HCT116 (cell line): ENCODE measurements at regions not wholly inside any gene's neighbourhood (a gene's known extent, or its start where the extent isn't known, plus 50 kb on each side); places are given as distances from the start of the nearest gene placed in this dataset.

ENCODE experiments used
- ATAC-seq: fragments of 200-7000 bp; cut with Tn5 transposase; 2 replicates; pipeline ENCODE4 v1.9.1; 2020; ENCODE audit warnings: mild to moderate bottlenecking, moderate library complexity
- BruUV-seq: library from RNA; stranded (reverse); fragments of 400-500 nt; replicated peaks from 2 replicates; lab custom pipeline; 2021; lab: Mats Ljungman, UMichigan
- CTCF ChIA-PET: fragments of 300-600 bp; sonication (Branson Sonifier 250); formaldehyde crosslinking; loops from one replicate; lab custom pipeline; 2021; ENCODE audit warnings: antibody characterized with exemption; lab: Charles Lee
- POLR2A ChIA-PET: fragments of 300-600, 350-600 bp; sonication (Branson Sonifier 250); formaldehyde crosslinking; loops from one replicate; lab custom pipeline; 2021; ENCODE audit warnings: antibody characterized with exemption; lab: Charles Lee
- RAD21 ChIA-PET, 2 experiments: fragments of 300-600 bp; sonication (Branson Sonifier 250); formaldehyde crosslinking; loops; one replicate each; lab custom pipeline; 2023; ENCODE audit warnings: low total read pairs in 2 of 2; ENCODE audit not compliant: uncharacterized antibody in 2 of 2, unreplicated experiment in 2 of 2, low non-redundant PET in 1 of 2; lab: Charles Lee
- DNase-seq: peaks from one replicate; pipeline ENCODE4 v3.0.0-alpha.2; 2010; ENCODE audit warnings: low read depth, low spot score
- H2AFZ ChIP-seq: fragments of 200-600 bp; shearing (Covaris generic), sonication (generic); 2 replicates; pipeline ENCODE4 v1.6.1; 2017; ENCODE audit warnings: low read depth, mixed run types, mixed read lengths, antibody characterized with exemption, low read length; ENCODE audit not compliant: poor library complexity, severe bottlenecking
- H3K27ac ChIP-seq: 2 replicates; pipeline ENCODE4 v1.5.1; 2012; ENCODE audit warnings: low read depth, low read length
- H3K27me3 ChIP-seq: fragments of 200-600 bp; sonication (generic); 2 replicates; pipeline ENCODE4 v1.6.1; 2016; ENCODE audit warnings: mixed run types, low read length, mixed read lengths; ENCODE audit not compliant: insufficient read depth
- H3K36me3 ChIP-seq, 2 experiments: fragments of 200-500 bp in 1 of 2; fragments of 200-600 bp in 1 of 2; sonication (Bioruptor generic) in 1 of 2; sonication (generic) in 1 of 2; 2 replicates each; pipeline versions ENCODE4 v1.5.1 to v1.6.1; 2014 to 2016; ENCODE audit warnings: low read length in 2 of 2, inconsistent platforms in 1 of 2, mixed read lengths in 1 of 2, mixed run types in 1 of 2; ENCODE audit not compliant: insufficient read depth in 2 of 2, control insufficient read depth in 1 of 2
- H3K4me1 ChIP-seq, 2 experiments: fragments of 200-600 bp in 1 of 2; sonication (generic) in 1 of 2; 2 replicates each; pipeline versions ENCODE4 v1.5.1 to v1.6.1; 2012 to 2017; ENCODE audit warnings: low read length in 2 of 2, inconsistent platforms in 1 of 2, mild to moderate bottlenecking in 1 of 2, mixed read lengths in 1 of 2, mixed run types in 1 of 2, moderate library complexity in 1 of 2; ENCODE audit not compliant: insufficient read depth in 2 of 2, control insufficient read depth in 1 of 2
- H3K4me2 ChIP-seq: fragments of 200-600 bp; sonication (generic); 2 replicates; pipeline ENCODE4 v1.6.1; 2017; ENCODE audit warnings: mixed run types, low read length, mixed read lengths
- H3K4me3 ChIP-seq, 2 experiments: fragments of 200-600 bp in 1 of 2; sonication (generic) in 1 of 2; replicated peaks in 1 of 2; 2 replicates each; pipeline ENCODE4 v1.5.1; 2011 to 2016; ENCODE audit warnings: low read length in 2 of 2, control low read depth in 1 of 2, low read depth in 1 of 2, mild to moderate bottlenecking in 1 of 2, mixed read lengths in 1 of 2, mixed run types in 1 of 2
- H3K79me2 ChIP-seq: fragments of 200-600 bp; sonication (generic); 2 replicates; pipeline ENCODE4 v1.6.1; 2017; ENCODE audit warnings: mild to moderate bottlenecking, mixed run types, low read length, moderate library complexity, mixed read lengths; ENCODE audit not compliant: insufficient read depth
- H3K9ac ChIP-seq: fragments of 200-600 bp; sonication (generic); 2 replicates; pipeline ENCODE4 v1.6.1; 2016; ENCODE audit warnings: low read length, mixed read lengths
- H3K9me2 ChIP-seq: fragments of 200-600 bp; sonication (generic), shearing (Covaris generic); 2 replicates; pipeline ENCODE4 v1.6.1; 2017; ENCODE audit warnings: mixed run types, mild to moderate bottlenecking, moderate library complexity; ENCODE audit not compliant: insufficient read depth
- H3K9me3 ChIP-seq, 2 experiments: fragments of 200-500 bp in 1 of 2; fragments of 200-600 bp in 1 of 2; sonication (Bioruptor generic) in 1 of 2; sonication (generic) in 1 of 2; 2 replicates each; pipeline ENCODE4 v1.6.1; 2014 to 2017; ENCODE audit warnings: low read length in 2 of 2, mixed read lengths in 2 of 2, inconsistent platforms in 1 of 2, low read depth in 1 of 2, mild to moderate bottlenecking in 1 of 2, mixed run types in 1 of 2, moderate library complexity in 1 of 2; ENCODE audit not compliant: control insufficient read depth in 1 of 2, insufficient read depth in 1 of 2
- H4K20me1 ChIP-seq: fragments of 200-600 bp; sonication (generic), shearing (Covaris generic); 2 replicates; pipeline ENCODE4 v1.6.1; 2017; ENCODE audit warnings: mixed run types, mild to moderate bottlenecking, moderate library complexity; ENCODE audit not compliant: insufficient read depth
- CEBPB ChIP-seq: IDR thresholded peaks from 2 replicates; pipeline ENCODE4 v1.6.1; 2012; ENCODE audit warnings: low read depth
- ELF1 ChIP-seq: IDR thresholded peaks from 2 replicates; pipeline ENCODE4 v1.6.1; 2012; ENCODE audit warnings: low read depth, borderline replicate concordance
- POLR2A ChIP-seq: IDR thresholded peaks from 2 replicates; pipeline ENCODE4 v1.7.0; 2011; ENCODE audit warnings: borderline replicate concordance; ENCODE audit not compliant: insufficient read depth, insufficient read length; ENCODE audit errors: extremely low read depth
- RAD21 ChIP-seq: IDR thresholded peaks from 2 replicates; pipeline ENCODE4 v1.6.1; 2012; ENCODE audit warnings: low read depth, mild to moderate bottlenecking
- SIN3A ChIP-seq: IDR thresholded peaks from 2 replicates; pipeline ENCODE4 v1.6.1; 2012; ENCODE audit warnings: low read depth
- SP1 ChIP-seq: IDR thresholded peaks from 2 replicates; pipeline ENCODE4 v1.6.1; 2012; ENCODE audit warnings: low read depth
- SRF ChIP-seq: IDR thresholded peaks from 2 replicates; pipeline ENCODE4 v1.6.1; 2012; ENCODE audit warnings: low read depth
- ZFX ChIP-seq: fragments of 450-650 bp; IDR thresholded peaks from 2 replicates; pipeline ENCODE4 v1.6.1; 2017
- ZNF274 ChIP-seq: fragments of 200-500 bp; sonication (Bioruptor generic); IDR thresholded peaks from 2 replicates; pipeline ENCODE4 v1.6.1; 2014; ENCODE audit warnings: mild to moderate bottlenecking, low read depth, low read length, inconsistent platforms
- intact Hi-C: fragments of 100-400 bp; cut with micrococcal nuclease; formaldehyde crosslinking; loops from 2 replicates; pipeline ENCODE4 v1.10.0; 2022
- TF ChIP-seq, protein P1 (sequence below): IDR thresholded peaks from 2 replicates; pipeline ENCODE4 v1.6.1; 2012

DNA sequence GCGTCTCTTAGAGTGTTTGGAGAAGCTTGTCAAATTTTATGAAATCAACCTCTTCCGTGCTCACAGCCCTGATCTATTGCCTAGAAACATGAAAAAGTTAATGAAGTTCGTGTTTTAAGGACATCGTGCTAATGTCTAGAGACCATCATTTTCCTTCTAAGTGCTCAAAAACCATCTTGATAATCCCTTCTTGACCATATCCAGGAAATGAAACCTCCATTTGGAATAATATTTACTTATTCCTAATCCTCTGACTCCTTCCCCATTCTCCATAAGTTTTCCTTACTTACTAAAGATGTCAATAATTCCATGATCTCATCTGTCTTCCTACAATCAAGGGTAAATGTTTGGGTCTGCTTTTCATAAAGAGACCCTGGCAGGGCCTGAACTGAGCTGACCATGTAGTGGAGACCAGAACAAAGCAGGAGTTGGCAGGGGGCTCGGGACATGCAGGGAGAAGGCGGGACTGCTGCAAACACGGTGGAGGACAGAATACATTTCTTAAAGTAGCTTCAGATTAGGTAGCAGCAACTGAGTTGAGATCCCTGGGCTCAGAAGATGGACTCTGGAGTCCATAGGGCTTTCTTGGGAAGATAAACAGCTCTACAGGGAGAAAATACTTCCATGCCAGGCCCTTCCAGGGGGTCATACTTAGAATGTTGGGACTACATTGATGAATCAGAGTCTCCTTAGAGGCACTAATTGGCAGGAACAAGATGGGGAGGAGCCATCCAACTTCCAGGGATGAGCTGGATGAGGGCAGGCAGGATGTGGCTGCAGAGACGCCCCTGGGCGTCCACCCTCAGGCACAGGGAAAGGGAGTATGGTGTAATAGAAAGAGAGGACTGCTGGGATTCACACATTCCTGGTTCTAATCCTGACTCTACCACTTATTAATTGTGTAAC, 100.7 kb downstream of the RIN2 start:
- ATAC-seq, result no peak
- Histone ChIP-seq H4K20me1 (no peaks in the 10 kb centered on the region), H3K79me2 (no peaks in the 10 kb centered on the region), H2AFZ (no peak overlapping the region), H3K4me2 (no peak overlapping the region), H3K9ac (no peak overlapping the region), H3K9me2 (no peaks in the 10 kb centered on the region), H3K4me1 (peaks cover 0 to 7% of the 10 kb centered on the region in 2 experiments; a peak in 2 of 4 replicates), H3K9me3 (no peaks in the 10 kb centered on the region), H3K27ac (no peak overlapping the region), H3K27me3 (no peaks in the 10 kb centered on the region), H3K36me3 (no peaks in the 10 kb centered on the region), H3K4me3 (no peak overlapping the region)
- ChIA-PET RAD21 (no interaction called here), CTCF (no interaction called here), POLR2A (no interaction called here)
- intact Hi-C loops, result no loop called here
- no peak for DNase-seq
- TF ChIP-seq RAD21 (no peak), SRF (no peak), CEBPB (no peak), ELF1 (no peak), SIN3A (no peak), SP1 (no peak), POLR2A (no peak)
- TF ChIP-seq, protein P1, sequence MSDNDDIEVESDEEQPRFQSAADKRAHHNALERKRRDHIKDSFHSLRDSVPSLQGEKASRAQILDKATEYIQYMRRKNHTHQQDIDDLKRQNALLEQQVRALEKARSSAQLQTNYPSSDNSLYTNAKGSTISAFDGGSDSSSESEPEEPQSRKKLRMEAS, result no peak
- no TSS peak for BruUV-seq

DNA sequence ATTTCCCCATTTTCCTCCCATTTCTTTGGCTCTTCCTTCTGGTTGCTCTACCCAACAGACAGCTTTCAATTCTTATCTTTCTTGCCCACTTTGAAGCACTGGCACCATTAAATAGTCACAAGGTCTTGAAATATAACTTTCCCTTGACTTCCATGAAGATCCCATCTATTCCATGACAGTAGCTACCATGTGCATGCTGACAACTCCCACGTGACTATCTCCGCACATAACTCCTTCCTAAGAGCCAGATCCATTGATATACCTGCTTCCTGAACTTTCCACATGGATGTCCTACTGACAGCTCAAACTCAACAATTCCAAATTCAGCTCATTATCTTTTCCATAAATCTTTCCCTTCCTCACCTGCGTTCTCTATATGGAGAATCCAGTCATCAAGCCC, 101.4 kb downstream of the RIN2 start:
- POLR2A ChIA-PET, result no interaction called here
- no peak for TF ChIP-seq ZFX
- TF ChIP-seq ZNF274, result no peak
- CTCF ChIA-PET, result no interaction called here
- Histone ChIP-seq H3K4me2 (no peak overlapping the region), H3K4me1 (peaks cover 0 to 7% of the 10 kb centered on the region in 2 experiments; a peak in 2 of 4 replicates), H4K20me1 (no peaks in the 10 kb centered on the region), H3K9ac (no peak overlapping the region), H3K36me3 (no peaks in the 10 kb centered on the region), H3K79me2 (no peaks in the 10 kb centered on the region), H2AFZ (no peak overlapping the region), H3K9me3 (no peaks in the 10 kb centered on the region), H3K27me3 (no peaks in the 10 kb centered on the region), H3K4me3 (no peak overlapping the region), H3K9me2 (no peaks in the 10 kb centered on the region), H3K27ac (no peak overlapping the region)
- intact Hi-C loops, result no loop called here
- no peak for DNase-seq
- no TSS peak for BruUV-seq
- no peak for ATAC-seq
- RAD21 ChIA-PET, result no interaction called here
